ENCODE measurements at regions not wholly inside any gene's neighbourhood (a gene's known extent, or its start where the extent isn't known, plus 50 kb on each side); places are given as distances from the start of the nearest gene placed in this dataset.
"Not testable (repeated sequence)": the region's sequence is repeated elsewhere in the genome, so short reads cannot be mapped to it uniquely, and the experiment has no call there.

GRCh38 chr3:31196261-31196660, 301.8 kb upstream of the GADL1 start:
- Mint-ChIP-seq H3K9me3 (peaks cover 5% of the 10 kb centered on the region), H3K4me3 (no peak overlapping the region), H3K4me1 (ENCODE audit: low read depth) (peaks cover 5% of the 10 kb centered on the region), H3K27me3 (no peaks in the 10 kb centered on the region), H3K27ac (no peak overlapping the region), H3K36me3 (ENCODE audit: low read depth) (no peaks in the 10 kb centered on the region)

- Mint-ChIP-seq H3K27me3 (no peaks in the 10 kb centered on the region), H3K4me1 (ENCODE audit: low read depth) (peaks cover 5% of the 10 kb centered on the region), H3K36me3 (ENCODE audit: low read depth) (no peaks in the 10 kb centered on the region), H3K27ac (no peak overlapping the region), H3K9me3 (peaks cover 5% of the 10 kb centered on the region), H3K4me3 (no peak overlapping the region)
These were observed 302.5 kb upstream of the GADL1 start for GRCh38 chr3:31196881-31197364.

- Mint-ChIP-seq H3K27ac (no peak overlapping the region), H3K4me1 (ENCODE audit: low read depth) (peaks cover 5% of the 10 kb centered on the region), H3K4me3 (no peak overlapping the region), H3K9me3 (peaks cover 5% of the 10 kb centered on the region), H3K27me3 (no peaks in the 10 kb centered on the region), H3K36me3 (ENCODE audit: low read depth) (no peaks in the 10 kb centered on the region)
These were observed 303.5 kb upstream of the GADL1 start for GRCh38 chr3:31197941-31198340.

GRCh38 chr3:31198890-31199289, 304.4 kb upstream of the GADL1 start:
- H3K9me3 Mint-ChIP-seq = no peaks in the 10 kb centered on the region
- no peaks in the 10 kb centered on the region for H3K4me1 Mint-ChIP-seq (ENCODE audit: low read depth)
- no peak overlapping the region for H3K27ac Mint-ChIP-seq
- no peaks in the 10 kb centered on the region for H3K36me3 Mint-ChIP-seq (ENCODE audit: low read depth)
- no peaks in the 10 kb centered on the region for H3K27me3 Mint-ChIP-seq
- no peak overlapping the region for H3K4me3 Mint-ChIP-seq

- Mint-ChIP-seq H3K4me3 (no peak overlapping the region), H3K27ac (no peak overlapping the region), H3K4me1 (ENCODE audit: low read depth) (no peaks in the 10 kb centered on the region), H3K9me3 (peaks cover 12% of the 10 kb centered on the region), H3K36me3 (ENCODE audit: low read depth) (peaks cover 5% of the 10 kb centered on the region), H3K27me3 (no peaks in the 10 kb centered on the region)
These were observed 309.7 kb upstream of the GADL1 start for GRCh38 chr3:31203960-31204795.

- H3K4me1 Mint-ChIP-seq (ENCODE audit: low read depth); H3K4me3 Mint-ChIP-seq; H3K36me3 Mint-ChIP-seq (ENCODE audit: low read depth); H3K27ac Mint-ChIP-seq; H3K27me3 Mint-ChIP-seq: not testable (repeated sequence)
- H3K9me3 Mint-ChIP-seq = peaks cover 12% of the 10 kb centered on the region
These were observed 310.3 kb upstream of the GADL1 start for GRCh38 chr3:31204796-31205056.

GRCh38 chr3:31210068-31210645, 315.7 kb upstream of the GADL1 start:
- Mint-ChIP-seq H3K4me3 (no peak overlapping the region), H3K36me3 (ENCODE audit: low read depth) (peaks cover 5% of the 10 kb centered on the region), H3K9me3 (peaks cover 14% of the 10 kb centered on the region), H3K4me1 (ENCODE audit: low read depth) (peaks cover 49% of the 10 kb centered on the region), H3K27ac (no peak overlapping the region), H3K27me3 (no peaks in the 10 kb centered on the region)

- Mint-ChIP-seq H3K9me3 (peaks cover 3% of the 10 kb centered on the region), H3K36me3 (ENCODE audit: low read depth) (no peaks in the 10 kb centered on the region), H3K4me3 (peak overlapping the region; percentile 14), H3K27me3 (no peaks in the 10 kb centered on the region), H3K4me1 (ENCODE audit: low read depth) (peaks cover 86% of the 10 kb centered on the region), H3K27ac (peak overlapping the region; percentile 46)
These were observed 318.7 kb upstream of the STT3B start for GRCh38 chr3:31213869-31214486.

- Mint-ChIP-seq H3K27ac (peak overlapping the region; percentile 76), H3K4me3 (no peak overlapping the region), H3K9me3 (peaks cover 9% of the 10 kb centered on the region), H3K36me3 (ENCODE audit: low read depth) (peaks cover 8% of the 10 kb centered on the region), H3K4me1 (ENCODE audit: low read depth) (peaks cover 95% of the 10 kb centered on the region), H3K27me3 (no peaks in the 10 kb centered on the region)
These were observed 314.6 kb upstream of the STT3B start for GRCh38 chr3:31218082-31218481.

- no peak overlapping the region for H3K4me3 Mint-ChIP-seq
- peaks cover 9% of the 10 kb centered on the region for H3K9me3 Mint-ChIP-seq
- H3K36me3 Mint-ChIP-seq (ENCODE audit: low read depth) = peaks cover 8% of the 10 kb centered on the region
- no peak overlapping the region for H3K27ac Mint-ChIP-seq
- H3K27me3 Mint-ChIP-seq = no peaks in the 10 kb centered on the region
- H3K4me1 Mint-ChIP-seq (ENCODE audit: low read depth) = peaks cover 93% of the 10 kb centered on the region
These were observed 313.4 kb upstream of the STT3B start for GRCh38 chr3:31219131-31219843.

- Mint-ChIP-seq H3K36me3 (ENCODE audit: low read depth) (peaks cover 8% of the 10 kb centered on the region), H3K9me3 (peaks cover 9% of the 10 kb centered on the region), H3K27ac (peak overlapping the region; percentile 75), H3K4me1 (ENCODE audit: low read depth) (peaks cover 85% of the 10 kb centered on the region), H3K4me3 (no peak overlapping the region), H3K27me3 (no peaks in the 10 kb centered on the region)
These were observed 312.3 kb upstream of the STT3B start for GRCh38 chr3:31220431-31220830.

GRCh38 chr3:31223278-31223677, 309.4 kb upstream of the STT3B start:
- Mint-ChIP-seq H3K4me1 (ENCODE audit: low read depth) (peaks cover 82% of the 10 kb centered on the region), H3K27ac (no peak overlapping the region), H3K9me3 (peaks cover 9% of the 10 kb centered on the region), H3K4me3 (no peak overlapping the region), H3K27me3 (no peaks in the 10 kb centered on the region), H3K36me3 (ENCODE audit: low read depth) (peaks cover 8% of the 10 kb centered on the region)

GRCh38 chr3:31224936-31225335, 307.8 kb upstream of the STT3B start:
- peaks cover 82% of the 10 kb centered on the region for H3K4me1 Mint-ChIP-seq (ENCODE audit: low read depth)
- no peak overlapping the region for H3K4me3 Mint-ChIP-seq
- peaks cover 8% of the 10 kb centered on the region for H3K36me3 Mint-ChIP-seq (ENCODE audit: low read depth)
- no peaks in the 10 kb centered on the region for H3K27me3 Mint-ChIP-seq
- no peak overlapping the region for H3K27ac Mint-ChIP-seq
- peaks cover 12% of the 10 kb centered on the region for H3K9me3 Mint-ChIP-seq

GRCh38 chr3:31225923-31226322, 306.8 kb upstream of the STT3B start:
- peaks cover 5% of the 10 kb centered on the region for H3K9me3 Mint-ChIP-seq
- peaks cover 81% of the 10 kb centered on the region for H3K4me1 Mint-ChIP-seq (ENCODE audit: low read depth)
- H3K27ac Mint-ChIP-seq = peak overlapping the region; percentile 79
- H3K36me3 Mint-ChIP-seq (ENCODE audit: low read depth) = peaks cover 1% of the 10 kb centered on the region
- H3K27me3 Mint-ChIP-seq = no peaks in the 10 kb centered on the region
- no peak overlapping the region for H3K4me3 Mint-ChIP-seq

- peaks cover 3% of the 10 kb centered on the region for H3K9me3 Mint-ChIP-seq
- H3K27ac Mint-ChIP-seq = peak overlapping the region; percentile 79
- H3K4me1 Mint-ChIP-seq (ENCODE audit: low read depth) = peaks cover 82% of the 10 kb centered on the region
These were observed 306.4 kb upstream of the STT3B start for GRCh38 chr3:31226346-31226745.

More at GRCh38 chr3:31226346-31226745, 306.4 kb upstream of the STT3B start:
- Mint-ChIP-seq H3K27me3 (no peaks in the 10 kb centered on the region), H3K36me3 (ENCODE audit: low read depth) (no peaks in the 10 kb centered on the region), H3K4me3 (no peak overlapping the region)

Measured in stimulated activated naive CD8-positive, alpha-beta T cell treated with anti-CD3 and anti-CD28 coated beads, Interleukin-15, Interleukin-2, amounts not matched to agents 100 ng/mL and 50 ng/mL, for 24 hours (primary cell).